ENCODE measurements at regions not wholly inside any gene's neighbourhood (a gene's known extent, or its start where the extent isn't known, plus 50 kb on each side); places are given as distances from the start of the nearest gene placed in this dataset.
A peak's percentile ranks its signal among the peaks of the same experiment; 100 is the strongest.

DNA sequence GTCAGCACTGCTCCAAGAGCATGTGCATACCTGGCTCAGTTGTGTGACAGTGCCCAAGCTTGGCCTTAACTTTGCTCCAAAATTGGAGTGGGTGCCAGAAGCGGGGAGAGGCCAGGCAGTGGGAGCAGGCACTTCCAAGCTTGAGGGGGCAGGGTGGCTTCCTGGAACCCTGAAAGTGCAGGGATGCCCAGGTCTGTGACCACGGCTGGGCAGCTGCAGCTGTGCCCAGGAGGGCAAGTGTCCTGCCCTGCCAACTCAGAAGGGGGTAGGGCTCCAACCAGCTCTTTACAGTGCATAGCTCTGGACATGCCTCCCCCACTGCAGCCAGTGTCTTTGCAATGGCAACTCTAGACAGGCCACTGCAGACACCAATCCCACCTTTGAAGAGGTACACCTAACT, 478.6 kb downstream of the OTOL1 start (continued):
- TF ChIP-seq MXI1 (IDR thresholded peaks at IDR 0.05; ENCODE audit: low read depth, low read length) (no peak), RAD21 (IDR thresholded peaks at IDR 0.05; ENCODE audit: insufficient read depth, low read depth, low read length) (no peak), IRF3 (IDR thresholded peaks at IDR 0.05) (no peak)

DNA sequence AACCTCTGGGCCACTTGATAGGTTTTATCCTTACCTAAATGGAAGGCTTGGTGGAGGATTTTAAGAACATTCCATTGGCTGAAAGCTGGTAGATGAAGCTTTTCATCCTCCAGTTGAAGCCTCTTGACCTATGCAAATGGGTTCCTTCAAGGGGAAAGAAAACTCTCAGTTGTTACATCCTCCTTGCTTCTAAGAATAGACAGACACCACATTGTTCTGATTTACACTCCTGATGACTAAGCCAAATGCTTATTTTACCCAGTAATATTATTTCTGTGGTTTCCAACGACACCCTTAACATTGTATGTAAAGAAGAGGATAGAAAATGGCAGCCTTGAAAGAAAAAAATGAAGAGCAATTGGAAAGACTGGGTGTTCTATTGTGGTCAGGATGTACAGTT, 480.5 kb downstream of the OTOL1 start:
- H3K9me3 ChIP-seq (replicated peaks; ENCODE audit: control insufficient read depth, insufficient read depth, low read length): no peaks in the 10 kb centered on the region; the same call in 2 of the 3 replicates
- H4K20me1 ChIP-seq (ENCODE audit: control insufficient read depth, insufficient read depth): no peaks in the 10 kb centered on the region
- no peaks in the 10 kb centered on the region for H3K79me2 ChIP-seq (ENCODE audit: control insufficient read depth, insufficient read depth, low read length)
- H3K4me3 ChIP-seq: no peak overlapping the region
- intact Hi-C loops (cut with micrococcal nuclease; ENCODE audit: unreplicated experiment) (no loop called here), in situ Hi-C loops (cut with MboI) (no loop called here)
- ChIA-PET RAD21 (ENCODE audit: unreplicated experiment) (no interaction called here), CTCF (no interaction called here), POLR2A (no interaction called here), SMC1A (ENCODE audit: uncharacterized antibody, unreplicated experiment) (interaction anchor here (0.7 kb wide), 1 partner anchor 82 kb away, joined by 3 read pairs; no protein-coding TSS in a partner anchor)
- BruUV-seq (replicated peaks): no TSS peak
- TF ChIP-seq RUNX3 (IDR thresholded peaks at IDR 0.05; ENCODE audit: low read length): peak; percentile 44; the same call in 1 of the 2 replicates
- TF ChIP-seq SRF (IDR thresholded peaks at IDR 0.05; ENCODE audit: low read depth in 2 of 2, low read length in 2 of 2): no peak
- H2AFZ ChIP-seq (ENCODE audit: control insufficient read depth, low read depth, low read length): no peak overlapping the region
- no peak overlapping the region for H3K4me2 ChIP-seq (ENCODE audit: control insufficient read depth, insufficient read depth)
- H3K27ac ChIP-seq (ENCODE audit: control insufficient read depth, insufficient read depth): no peak overlapping the region
- no peak overlapping the region for H3K9ac ChIP-seq (ENCODE audit: control insufficient read depth, insufficient read depth, low read length)
- no peak for FAIRE-seq
- 0% methylated on average over 1 of the region's 1 CpG for WGBS (ENCODE audit: insufficient coverage, insufficient replicate concordance, low lambda C conversion rate, missing lambda C conversion rate)
- ATAC-seq: peak; percentile 40; the same call in 2 of the 3 replicates
- no peak for DNase-seq (ENCODE audit: low read depth, low spot score)
- no peaks in the 10 kb centered on the region for H3K4me1 ChIP-seq (ENCODE audit: control insufficient read depth, insufficient read depth, low read length)
- H3K36me3 ChIP-seq (ENCODE audit: control insufficient read depth in 2 of 2, insufficient read depth in 2 of 2, low read length in 1 of 2): no peaks in the 10 kb centered on the region
- H3K27me3 ChIP-seq (replicated peaks in 1 of 2; ENCODE audit: control insufficient read depth in 2 of 2, insufficient read depth in 2 of 2, low read length in 1 of 2): no peaks in the 10 kb centered on the region

GRCh38 chr3:161977850-161978249, 481.2 kb downstream of the OTOL1 start:
- Histone ChIP-seq H3K27me3 (replicated peaks in 1 of 2; ENCODE audit: control insufficient read depth in 2 of 2, insufficient read depth in 2 of 2, low read length in 1 of 2) (no peaks in the 10 kb centered on the region), H3K4me3 (no peak overlapping the region), H3K4me1 (ENCODE audit: control insufficient read depth, insufficient read depth, low read length) (no peaks in the 10 kb centered on the region), H3K36me3 (ENCODE audit: control insufficient read depth in 2 of 2, insufficient read depth in 2 of 2, low read length in 1 of 2) (no peaks in the 10 kb centered on the region), H4K20me1 (ENCODE audit: control insufficient read depth, insufficient read depth) (no peaks in the 10 kb centered on the region), H3K4me2 (ENCODE audit: control insufficient read depth, insufficient read depth) (no peak overlapping the region), H3K9ac (ENCODE audit: control insufficient read depth, insufficient read depth, low read length) (no peak overlapping the region), H3K9me3 (replicated peaks; ENCODE audit: control insufficient read depth, insufficient read depth, low read length) (no peaks in the 10 kb centered on the region; the same call in 2 of the 3 replicates), H3K79me2 (ENCODE audit: control insufficient read depth, insufficient read depth, low read length) (no peaks in the 10 kb centered on the region), H3K27ac (ENCODE audit: control insufficient read depth, insufficient read depth) (no peak overlapping the region), H2AFZ (ENCODE audit: control insufficient read depth, low read depth, low read length) (no peak overlapping the region)
- intact Hi-C loops (cut with micrococcal nuclease; ENCODE audit: unreplicated experiment) (no loop called here), in situ Hi-C loops (cut with MboI) (no loop called here)
- no TSS peak for BruUV-seq (replicated peaks)
- ChIA-PET SMC1A (ENCODE audit: uncharacterized antibody, unreplicated experiment) (no interaction called here), CTCF (no interaction called here), RAD21 (ENCODE audit: unreplicated experiment) (no interaction called here), POLR2A (no interaction called here)
- no peak for DNase-seq (ENCODE audit: low read depth, low spot score)
- WGBS (ENCODE audit: insufficient coverage, insufficient replicate concordance, low lambda C conversion rate, missing lambda C conversion rate): 16% methylated on average over 9 of the region's 9 CpGs
- FAIRE-seq: no peak
- TF ChIP-seq CREB1 (IDR thresholded peaks at IDR 0.05; ENCODE audit: low read depth): no peak
- TF ChIP-seq SIX5 (IDR thresholded peaks at IDR 0.05; ENCODE audit: low read depth, low read length, severe bottlenecking): no peak
- TF ChIP-seq FOXM1 (IDR thresholded peaks at IDR 0.05; ENCODE audit: low read depth, low read length): no peak
- no peak for TF ChIP-seq FOXK2 (IDR thresholded peaks at IDR 0.05)
- TF ChIP-seq NFXL1 (IDR thresholded peaks at IDR 0.05; ENCODE audit: borderline replicate concordance): no peak
- no peak for TF ChIP-seq ATF7 (IDR thresholded peaks at IDR 0.05; ENCODE audit: low read depth)
- ATAC-seq: no peak
